ENCODE measurements at regions not wholly inside any gene's neighbourhood (a gene's known extent, or its start where the extent isn't known, plus 50 kb on each side); places are given as distances from the start of the nearest gene placed in this dataset.

- peak in 1 of 2 experiments; percentile 4 for DNase-seq (ENCODE audit: low read depth in 1 of 2, low spot score in 1 of 2)
- in situ Hi-C loops (cut with HindIII; ENCODE audit: low pct_unique_long_range_greater_than_20kb, low sequenced_read_pairs), result no loop called here
- no peak for TF ChIP-seq JUND (IDR thresholded peaks at IDR 0.05; ENCODE audit: low read depth)
These were observed 199.8 kb upstream of the DEFB112 start for GRCh38 chr6:50249493-50249892.

GRCh38 chr6:50257322-50257721 lies 207.6 kb upstream of the DEFB112 start:
- no peak for TF ChIP-seq JUND (IDR thresholded peaks at IDR 0.05; ENCODE audit: low read depth)
- in situ Hi-C loops (cut with HindIII; ENCODE audit: low pct_unique_long_range_greater_than_20kb, low sequenced_read_pairs), result no loop called here
- DNase-seq (ENCODE audit: low read depth in 1 of 2, low spot score in 1 of 2), result no peak

- in situ Hi-C loops (cut with HindIII; ENCODE audit: low pct_unique_long_range_greater_than_20kb, low sequenced_read_pairs), result no loop called here
- no peak for TF ChIP-seq JUND (IDR thresholded peaks at IDR 0.05; ENCODE audit: low read depth)
- no peak for DNase-seq (ENCODE audit: low read depth in 1 of 2, low spot score in 1 of 2)
These were observed 210.2 kb upstream of the DEFB112 start for GRCh38 chr6:50259903-50260302.

- in situ Hi-C loops (cut with HindIII; ENCODE audit: low pct_unique_long_range_greater_than_20kb, low sequenced_read_pairs), result no loop called here
- TF ChIP-seq JUND (IDR thresholded peaks at IDR 0.05; ENCODE audit: low read depth), result no peak
These were observed 215.4 kb upstream of the DEFB112 start for GRCh38 chr6:50264995-50265571.

GRCh38 chr6:50270415-50270814 lies 220.7 kb upstream of the DEFB112 start:
- no peak for TF ChIP-seq JUND (IDR thresholded peaks at IDR 0.05; ENCODE audit: low read depth)
- DNase-seq (ENCODE audit: low read depth in 1 of 2, low spot score in 1 of 2), result no peak
- in situ Hi-C loops (cut with HindIII; ENCODE audit: low pct_unique_long_range_greater_than_20kb, low sequenced_read_pairs), result no loop called here

More at GRCh38 chr6:50264995-50265571, 215.4 kb upstream of the DEFB112 start:
- DNase-seq (ENCODE audit: low read depth in 1 of 2, low spot score in 1 of 2), result peak in 1 of 2 experiments; percentile 42

GRCh38 chr6:50271266-50271665 lies 221.5 kb upstream of the DEFB112 start:
- no peak for TF ChIP-seq JUND (IDR thresholded peaks at IDR 0.05; ENCODE audit: low read depth)
- no peak for DNase-seq (ENCODE audit: low read depth in 1 of 2, low spot score in 1 of 2)
- in situ Hi-C loops (cut with HindIII; ENCODE audit: low pct_unique_long_range_greater_than_20kb, low sequenced_read_pairs), result no loop called here

- in situ Hi-C loops (cut with HindIII; ENCODE audit: low pct_unique_long_range_greater_than_20kb, low sequenced_read_pairs), result no loop called here
- no peak for TF ChIP-seq JUND (IDR thresholded peaks at IDR 0.05; ENCODE audit: low read depth)
- DNase-seq (ENCODE audit: low read depth in 1 of 2, low spot score in 1 of 2), result no peak
These were observed 222.1 kb upstream of the DEFB112 start for GRCh38 chr6:50271817-50272216.

GRCh38 chr6:50272611-50273010 lies 222.9 kb upstream of the DEFB112 start:
- DNase-seq (ENCODE audit: low read depth in 1 of 2, low spot score in 1 of 2), result no peak
- in situ Hi-C loops (cut with HindIII; ENCODE audit: low pct_unique_long_range_greater_than_20kb, low sequenced_read_pairs), result no loop called here
- TF ChIP-seq JUND (IDR thresholded peaks at IDR 0.05; ENCODE audit: low read depth), result no peak

GRCh38 chr6:50276771-50277261 lies 227.1 kb upstream of the DEFB112 start:
- TF ChIP-seq JUND (IDR thresholded peaks at IDR 0.05; ENCODE audit: low read depth), result no peak
- in situ Hi-C loops (cut with HindIII; ENCODE audit: low pct_unique_long_range_greater_than_20kb, low sequenced_read_pairs), result no loop called here
- no peak for DNase-seq (ENCODE audit: low read depth in 1 of 2, low spot score in 1 of 2)

GRCh38 chr6:50277774-50278173 lies 228.0 kb upstream of the DEFB112 start:
- no peak for TF ChIP-seq JUND (IDR thresholded peaks at IDR 0.05; ENCODE audit: low read depth)
- in situ Hi-C loops (cut with HindIII; ENCODE audit: low pct_unique_long_range_greater_than_20kb, low sequenced_read_pairs), result no loop called here
- DNase-seq (ENCODE audit: low read depth in 1 of 2, low spot score in 1 of 2), result no peak

- no peak for DNase-seq (ENCODE audit: low read depth in 1 of 2, low spot score in 1 of 2)
- no peak for TF ChIP-seq JUND (IDR thresholded peaks at IDR 0.05; ENCODE audit: low read depth)
- in situ Hi-C loops (cut with HindIII; ENCODE audit: low pct_unique_long_range_greater_than_20kb, low sequenced_read_pairs), result no loop called here
These were observed 228.9 kb upstream of the DEFB112 start for GRCh38 chr6:50278663-50279062.

GRCh38 chr6:50285735-50286134 lies 236.0 kb upstream of the DEFB112 start:
- TF ChIP-seq JUND (IDR thresholded peaks at IDR 0.05; ENCODE audit: low read depth), result no peak
- in situ Hi-C loops (cut with HindIII; ENCODE audit: low pct_unique_long_range_greater_than_20kb, low sequenced_read_pairs), result no loop called here
- no peak for DNase-seq (ENCODE audit: low read depth in 1 of 2, low spot score in 1 of 2)

- no peak for DNase-seq (ENCODE audit: low read depth in 1 of 2, low spot score in 1 of 2)
- in situ Hi-C loops (cut with HindIII; ENCODE audit: low pct_unique_long_range_greater_than_20kb, low sequenced_read_pairs), result no loop called here
- no peak for TF ChIP-seq JUND (IDR thresholded peaks at IDR 0.05; ENCODE audit: low read depth)
These were observed 238.5 kb upstream of the DEFB112 start for GRCh38 chr6:50288241-50288640.

- no peak for DNase-seq (ENCODE audit: low read depth in 1 of 2, low spot score in 1 of 2)
- no peak for TF ChIP-seq JUND (IDR thresholded peaks at IDR 0.05; ENCODE audit: low read depth)
- in situ Hi-C loops (cut with HindIII; ENCODE audit: low pct_unique_long_range_greater_than_20kb, low sequenced_read_pairs), result no loop called here
These were observed 239.2 kb upstream of the DEFB112 start for GRCh38 chr6:50288881-50289280.

Data from T47D (cell line).